ENCODE measurements at regions not wholly inside any gene's neighbourhood (a gene's known extent, or its start where the extent isn't known, plus 50 kb on each side); places are given as distances from the start of the nearest gene placed in this dataset.

DNA sequence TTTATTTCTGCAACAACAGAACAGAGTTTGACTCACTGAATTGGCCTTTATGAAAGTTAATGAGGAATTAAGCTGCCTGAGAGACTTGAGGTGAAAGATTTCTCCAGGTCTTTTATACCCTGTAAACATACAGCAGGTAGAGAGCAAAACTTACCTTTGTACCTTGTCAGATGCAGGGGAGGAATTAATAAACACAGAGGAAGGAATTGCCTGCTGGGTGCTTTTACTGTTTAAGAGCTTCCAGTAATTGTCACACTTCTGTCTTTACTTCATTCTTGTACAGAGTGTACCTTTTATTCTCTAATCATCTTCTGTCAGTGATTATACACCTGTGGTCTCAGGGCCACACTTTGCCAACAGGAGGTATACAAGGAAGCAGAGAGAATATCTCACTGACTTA is 94.0 kb upstream of the GRIN3A start:
- TF ChIP-seq, protein P1, sequence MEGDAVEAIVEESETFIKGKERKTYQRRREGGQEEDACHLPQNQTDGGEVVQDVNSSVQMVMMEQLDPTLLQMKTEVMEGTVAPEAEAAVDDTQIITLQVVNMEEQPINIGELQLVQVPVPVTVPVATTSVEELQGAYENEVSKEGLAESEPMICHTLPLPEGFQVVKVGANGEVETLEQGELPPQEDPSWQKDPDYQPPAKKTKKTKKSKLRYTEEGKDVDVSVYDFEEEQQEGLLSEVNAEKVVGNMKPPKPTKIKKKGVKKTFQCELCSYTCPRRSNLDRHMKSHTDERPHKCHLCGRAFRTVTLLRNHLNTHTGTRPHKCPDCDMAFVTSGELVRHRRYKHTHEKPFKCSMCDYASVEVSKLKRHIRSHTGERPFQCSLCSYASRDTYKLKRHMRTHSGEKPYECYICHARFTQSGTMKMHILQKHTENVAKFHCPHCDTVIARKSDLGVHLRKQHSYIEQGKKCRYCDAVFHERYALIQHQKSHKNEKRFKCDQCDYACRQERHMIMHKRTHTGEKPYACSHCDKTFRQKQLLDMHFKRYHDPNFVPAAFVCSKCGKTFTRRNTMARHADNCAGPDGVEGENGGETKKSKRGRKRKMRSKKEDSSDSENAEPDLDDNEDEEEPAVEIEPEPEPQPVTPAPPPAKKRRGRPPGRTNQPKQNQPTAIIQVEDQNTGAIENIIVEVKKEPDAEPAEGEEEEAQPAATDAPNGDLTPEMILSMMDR (conservative IDR thresholded peaks at IDR 0.05; ENCODE audit: low read depth, low read length) = no peak
- TF ChIP-seq EZH2 (IDR thresholded peaks at IDR 0.05; ENCODE audit: borderline replicate concordance, low read depth, low read length, poor library complexity, severe bottlenecking) = no peak
